ENCODE measurements at regions not wholly inside any gene's neighbourhood (a gene's known extent, or its start where the extent isn't known, plus 50 kb on each side); places are given as distances from the start of the nearest gene placed in this dataset.

DNA sequence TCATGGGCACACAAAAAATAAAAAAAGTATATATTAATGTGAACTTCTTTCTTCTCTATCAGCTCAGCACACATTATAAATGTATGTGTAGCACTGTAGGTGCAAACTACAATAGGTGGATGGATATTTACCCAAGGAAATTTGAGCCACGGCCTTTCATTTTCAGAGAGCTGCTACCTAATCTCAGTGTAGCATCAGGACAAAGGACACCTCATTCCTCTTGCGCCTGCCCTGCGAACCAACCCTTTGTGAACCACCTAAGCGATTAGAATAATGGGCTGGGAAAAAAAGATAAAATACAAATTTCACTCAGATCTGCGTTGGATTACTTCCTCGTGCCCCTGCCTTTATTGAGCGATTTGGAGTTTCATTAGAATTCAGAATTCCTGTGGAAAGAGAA lies 263.2 kb downstream of the NR2F2 start:
- no peak overlapping the region for H3K9ac ChIP-seq (ENCODE audit: low read depth, low read length)
- no peak overlapping the region; the same call in 1 of the 2 replicates for H3K4me3 ChIP-seq (ENCODE audit: low read length)
- no peaks in the 10 kb centered on the region for H3K9me3 ChIP-seq (ENCODE audit: insufficient read depth, low read depth, low read length)
- peaks cover 5% of the 10 kb centered on the region; the same call in 1 of the 2 replicates for H3K4me1 ChIP-seq (ENCODE audit: insufficient read depth, low read length)
- H3K36me3 ChIP-seq (ENCODE audit: insufficient read depth, low read depth, low read length) = no peaks in the 10 kb centered on the region
- H3K27ac ChIP-seq (ENCODE audit: low read length) = no peak overlapping the region
- no peaks in the 10 kb centered on the region; the same call in 1 of the 2 replicates for H3K27me3 ChIP-seq (ENCODE audit: insufficient read depth, low read length)

DNA sequence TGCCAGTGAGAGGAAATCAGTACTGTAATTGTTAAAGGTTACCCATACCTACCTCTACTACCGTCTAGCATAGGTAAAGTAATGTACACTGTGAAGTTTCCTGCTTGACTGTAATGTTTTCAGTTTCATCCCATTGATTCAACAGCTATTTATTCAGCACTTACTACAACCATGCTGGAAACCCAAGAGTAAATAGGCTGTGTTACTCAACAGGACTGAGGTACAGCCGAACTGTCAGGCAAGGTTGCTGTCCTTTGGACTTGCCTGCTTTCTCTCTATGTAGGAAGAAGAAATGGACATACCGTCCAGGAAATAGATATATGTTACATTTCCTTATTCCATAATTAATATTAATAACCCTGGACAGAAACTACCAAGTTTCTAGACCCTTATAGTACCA lies 265.5 kb downstream of the NR2F2 start:
- no peaks in the 10 kb centered on the region; the same call in 1 of the 2 replicates for H3K27me3 ChIP-seq (ENCODE audit: insufficient read depth, low read length)
- H3K9ac ChIP-seq (ENCODE audit: low read depth, low read length) = no peak overlapping the region
- H3K4me1 ChIP-seq (ENCODE audit: insufficient read depth, low read length) = peaks cover 2% of the 10 kb centered on the region; the same call in 1 of the 2 replicates
- no peak overlapping the region for H3K27ac ChIP-seq (ENCODE audit: low read length)
- no peak overlapping the region for H3K4me3 ChIP-seq (ENCODE audit: low read length)
- no peaks in the 10 kb centered on the region for H3K36me3 ChIP-seq (ENCODE audit: insufficient read depth, low read depth, low read length)
- H3K9me3 ChIP-seq (ENCODE audit: insufficient read depth, low read depth, low read length) = no peaks in the 10 kb centered on the region

DNA sequence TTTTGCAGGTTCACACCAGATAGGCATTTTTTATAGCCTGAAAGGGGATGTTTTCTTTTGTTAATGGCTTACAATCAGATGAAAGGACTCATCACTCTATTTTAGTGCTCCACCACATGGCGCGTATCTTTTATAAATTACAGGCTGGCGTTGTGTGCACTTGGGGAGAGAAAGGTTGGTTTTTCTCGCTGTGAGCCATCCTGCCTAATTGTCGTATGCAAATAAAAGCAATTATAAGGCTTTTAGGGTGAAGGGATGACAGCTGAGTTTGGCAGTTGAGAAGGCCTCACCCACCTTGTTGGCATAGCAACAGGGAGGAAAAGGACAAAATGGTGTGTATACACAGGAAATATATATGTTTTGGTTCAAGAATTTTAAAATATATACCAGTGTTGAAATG lies 268.0 kb downstream of the NR2F2 start:
- Histone ChIP-seq H3K27me3 (ENCODE audit: insufficient read depth, low read length) (no peaks in the 10 kb centered on the region; the same call in 1 of the 2 replicates), H3K4me1 (ENCODE audit: insufficient read depth, low read length) (peaks cover 2% of the 10 kb centered on the region; the same call in 1 of the 2 replicates), H3K36me3 (ENCODE audit: insufficient read depth, low read depth, low read length) (no peaks in the 10 kb centered on the region), H3K9ac (ENCODE audit: low read depth, low read length) (no peak overlapping the region), H3K27ac (ENCODE audit: low read length) (no peak overlapping the region), H3K4me3 (ENCODE audit: low read length) (no peak overlapping the region), H3K9me3 (ENCODE audit: insufficient read depth, low read depth, low read length) (no peaks in the 10 kb centered on the region)

DNA sequence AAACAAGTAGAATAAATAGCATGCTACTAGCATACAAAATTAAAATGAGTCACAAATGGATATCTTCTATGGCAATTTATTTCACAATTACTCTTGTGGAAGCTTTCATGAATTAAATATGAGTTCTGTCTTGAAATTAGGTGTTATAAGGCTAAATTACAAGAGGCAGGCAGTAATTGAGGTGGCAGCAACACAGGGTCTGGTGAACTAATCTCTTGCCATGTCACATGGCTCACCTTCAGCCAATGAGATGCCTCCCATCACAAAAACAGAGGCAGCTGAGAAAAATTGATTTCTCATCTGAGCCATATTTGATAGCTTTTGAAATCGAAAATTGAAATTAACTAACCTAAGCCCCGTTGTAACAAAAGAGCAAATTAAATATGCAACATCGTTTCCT lies 268.8 kb downstream of the NR2F2 start:
- Histone ChIP-seq H3K27me3 (ENCODE audit: insufficient read depth, low read length) (no peaks in the 10 kb centered on the region), H3K4me3 (ENCODE audit: low read length) (no peak overlapping the region), H3K36me3 (ENCODE audit: insufficient read depth, low read depth, low read length) (no peaks in the 10 kb centered on the region), H3K9me3 (ENCODE audit: insufficient read depth, low read depth, low read length) (no peaks in the 10 kb centered on the region), H3K27ac (ENCODE audit: low read length) (no peak overlapping the region), H3K9ac (ENCODE audit: low read depth, low read length) (no peak overlapping the region), H3K4me1 (ENCODE audit: insufficient read depth, low read length) (no peaks in the 10 kb centered on the region)

DNA sequence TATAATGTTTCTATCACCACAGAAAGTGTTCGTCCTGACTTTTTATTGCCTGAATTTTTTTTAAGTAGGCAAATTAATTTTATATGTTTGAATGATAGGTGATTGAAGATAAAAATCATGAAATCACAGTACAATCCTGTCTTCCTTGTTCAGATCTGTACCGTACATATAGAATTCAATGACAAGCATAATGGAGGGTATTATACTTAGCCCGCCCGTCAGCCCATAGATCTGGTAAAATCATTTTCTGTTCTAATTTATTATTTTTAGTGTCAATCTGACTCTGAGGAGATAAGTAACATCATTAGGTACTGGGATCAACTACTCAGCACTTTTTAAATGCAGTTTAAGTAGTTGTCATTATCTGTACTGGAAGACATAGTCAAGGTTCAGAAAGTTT lies 269.9 kb downstream of the NR2F2 start:
- no peak overlapping the region for H3K27ac ChIP-seq (ENCODE audit: low read length)
- no peaks in the 10 kb centered on the region for H3K36me3 ChIP-seq (ENCODE audit: insufficient read depth, low read depth, low read length)
- H3K4me1 ChIP-seq (ENCODE audit: insufficient read depth, low read length) = no peaks in the 10 kb centered on the region
- H3K9ac ChIP-seq (ENCODE audit: low read depth, low read length) = no peak overlapping the region
- H3K4me3 ChIP-seq (ENCODE audit: low read length) = no peak overlapping the region
- H3K9me3 ChIP-seq (ENCODE audit: insufficient read depth, low read depth, low read length) = no peaks in the 10 kb centered on the region
- H3K27me3 ChIP-seq (ENCODE audit: insufficient read depth, low read length) = no peaks in the 10 kb centered on the region

DNA sequence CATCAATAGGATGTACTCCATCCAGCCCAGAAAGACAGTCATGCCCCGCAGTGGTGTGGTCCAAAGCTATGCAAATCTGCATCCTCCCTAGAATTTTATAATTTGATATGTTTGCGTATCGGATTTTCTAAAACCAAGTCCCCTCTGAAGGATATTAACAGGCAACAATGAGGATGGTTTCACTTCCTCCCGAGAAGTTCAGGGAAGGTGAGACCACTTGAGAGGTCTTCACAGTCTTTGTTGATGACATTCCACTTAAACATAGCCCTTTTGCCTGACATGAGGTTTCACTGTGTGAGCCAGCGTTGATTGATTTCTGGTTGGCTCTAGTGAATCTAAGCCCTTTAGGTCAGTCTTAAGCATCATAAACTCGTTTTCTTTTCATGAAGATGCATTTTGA lies 276.1 kb downstream of the NR2F2 start:
- H3K36me3 ChIP-seq (ENCODE audit: insufficient read depth, low read depth, low read length) = no peaks in the 10 kb centered on the region
- no peak overlapping the region for H3K4me3 ChIP-seq (ENCODE audit: low read length)
- H3K9me3 ChIP-seq (ENCODE audit: insufficient read depth, low read depth, low read length) = no peaks in the 10 kb centered on the region
- H3K9ac ChIP-seq (ENCODE audit: low read depth, low read length) = no peak overlapping the region
- H3K27ac ChIP-seq (ENCODE audit: low read length) = no peak overlapping the region
- H3K4me1 ChIP-seq (ENCODE audit: insufficient read depth, low read length) = no peaks in the 10 kb centered on the region
- no peaks in the 10 kb centered on the region for H3K27me3 ChIP-seq (ENCODE audit: insufficient read depth, low read length)

DNA sequence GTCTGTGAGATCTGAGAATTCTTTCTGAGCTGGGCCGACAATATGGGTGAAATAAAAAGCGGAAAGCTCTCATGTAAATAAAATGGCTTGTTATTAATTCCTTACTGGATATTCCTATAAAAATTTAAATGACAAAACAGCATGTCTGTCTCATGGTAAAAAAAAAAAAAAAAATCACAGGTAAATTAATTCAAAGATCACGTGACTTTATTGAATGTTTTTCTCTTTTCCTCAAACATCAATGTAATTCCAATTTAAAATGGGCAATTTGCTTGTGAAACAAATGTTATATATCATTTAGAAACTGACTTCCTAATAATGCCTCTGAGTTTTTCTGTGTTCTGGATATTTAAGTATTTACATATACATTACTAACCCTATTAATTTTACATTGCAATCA lies 280.3 kb downstream of the NR2F2 start:
- no peak overlapping the region for H3K4me3 ChIP-seq (ENCODE audit: low read length)
- no peak overlapping the region for H3K9ac ChIP-seq (ENCODE audit: low read depth, low read length)
- no peak overlapping the region for H3K27ac ChIP-seq (ENCODE audit: low read length)
- H3K4me1 ChIP-seq (ENCODE audit: insufficient read depth, low read length) = no peaks in the 10 kb centered on the region
- H3K27me3 ChIP-seq (ENCODE audit: insufficient read depth, low read length) = no peaks in the 10 kb centered on the region
- H3K36me3 ChIP-seq (ENCODE audit: insufficient read depth, low read depth, low read length) = no peaks in the 10 kb centered on the region
- H3K9me3 ChIP-seq (ENCODE audit: insufficient read depth, low read depth, low read length) = no peaks in the 10 kb centered on the region

DNA sequence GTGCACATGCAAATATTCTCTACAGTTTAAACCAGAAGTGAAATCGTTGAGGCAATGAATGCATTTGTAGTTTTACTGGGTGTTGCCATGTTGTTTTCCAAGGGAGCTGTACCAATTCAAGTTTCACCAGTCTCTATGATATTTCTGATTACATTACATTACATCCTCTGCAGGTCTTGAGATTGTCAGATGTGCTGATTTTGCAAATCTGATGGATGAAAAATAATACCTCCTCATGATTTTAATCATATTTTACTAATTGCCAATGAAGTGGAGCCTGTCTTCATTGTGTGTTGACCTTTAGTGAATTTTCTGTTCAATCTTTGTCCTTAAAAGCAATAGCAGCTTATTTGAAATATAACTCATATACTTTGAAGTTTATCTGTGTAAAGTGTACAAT lies 282.4 kb downstream of the NR2F2 start:
- H3K36me3 ChIP-seq (ENCODE audit: insufficient read depth, low read depth, low read length) = no peaks in the 10 kb centered on the region
- no peak overlapping the region for H3K9ac ChIP-seq (ENCODE audit: low read depth, low read length)
- no peaks in the 10 kb centered on the region for H3K27me3 ChIP-seq (ENCODE audit: insufficient read depth, low read length)
- H3K27ac ChIP-seq (ENCODE audit: low read length) = no peak overlapping the region
- no peak overlapping the region for H3K4me3 ChIP-seq (ENCODE audit: low read length)
- H3K4me1 ChIP-seq (ENCODE audit: insufficient read depth, low read length) = no peaks in the 10 kb centered on the region
- no peaks in the 10 kb centered on the region for H3K9me3 ChIP-seq (ENCODE audit: insufficient read depth, low read depth, low read length)

DNA sequence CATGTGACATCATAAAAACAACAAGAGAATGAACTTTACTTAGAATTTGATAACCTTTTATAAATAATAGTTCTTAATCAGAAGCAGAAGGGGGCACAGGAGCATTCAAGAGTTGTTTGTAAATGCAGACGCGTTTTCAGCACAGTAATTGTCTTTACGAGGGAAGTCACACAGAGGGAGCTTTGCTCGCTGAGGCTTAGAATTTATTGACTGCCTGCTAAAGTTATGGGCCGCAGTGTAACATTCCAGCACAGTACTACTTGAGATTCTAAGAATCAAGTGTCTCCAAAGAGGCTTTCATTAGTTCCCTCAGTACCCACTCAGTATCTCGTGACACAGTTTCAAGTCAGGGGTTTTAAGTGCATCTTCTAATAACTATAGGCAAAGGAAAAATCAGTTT lies 288.7 kb downstream of the NR2F2 start:
- H3K36me3 ChIP-seq (ENCODE audit: insufficient read depth, low read depth, low read length) = no peaks in the 10 kb centered on the region
- H3K4me1 ChIP-seq (ENCODE audit: insufficient read depth, low read length) = peaks cover 11% of the 10 kb centered on the region; the same call in 1 of the 2 replicates
- H3K9ac ChIP-seq (ENCODE audit: low read depth, low read length) = no peak overlapping the region
- H3K9me3 ChIP-seq (ENCODE audit: insufficient read depth, low read depth, low read length) = no peaks in the 10 kb centered on the region
- no peak overlapping the region for H3K4me3 ChIP-seq (ENCODE audit: low read length)
- no peaks in the 10 kb centered on the region for H3K27me3 ChIP-seq (ENCODE audit: insufficient read depth, low read length)
- no peak overlapping the region for H3K27ac ChIP-seq (ENCODE audit: low read length)

DNA sequence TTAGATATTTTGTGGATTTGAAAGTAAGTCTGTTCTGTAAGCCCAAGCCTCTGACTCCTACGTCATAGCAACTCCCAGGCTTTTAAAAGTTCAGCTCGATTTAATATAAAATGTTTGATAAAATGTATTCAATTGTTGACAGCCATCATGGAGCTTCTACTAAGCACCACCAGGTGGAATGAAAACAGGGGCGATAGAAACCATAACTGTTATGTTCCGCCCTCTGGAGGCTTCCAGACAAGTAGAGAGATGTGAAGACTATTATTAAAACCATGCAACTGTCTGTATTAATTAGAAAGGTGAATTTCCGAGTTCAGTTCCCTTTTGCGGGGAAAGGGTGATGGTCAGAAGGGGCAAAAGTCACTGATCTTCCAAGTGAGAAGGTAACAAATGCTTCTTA lies 292.2 kb downstream of the NR2F2 start:
- no peaks in the 10 kb centered on the region for H3K36me3 ChIP-seq (ENCODE audit: insufficient read depth, low read depth, low read length)
- no peak overlapping the region for H3K4me3 ChIP-seq (ENCODE audit: low read length)
- H3K9ac ChIP-seq (ENCODE audit: low read depth, low read length) = no peak overlapping the region
- H3K27ac ChIP-seq (ENCODE audit: low read length) = no peak overlapping the region
- no peaks in the 10 kb centered on the region for H3K9me3 ChIP-seq (ENCODE audit: insufficient read depth, low read depth, low read length)
- peaks cover 11% of the 10 kb centered on the region; the same call in 1 of the 2 replicates for H3K4me1 ChIP-seq (ENCODE audit: insufficient read depth, low read length)
- no peaks in the 10 kb centered on the region for H3K27me3 ChIP-seq (ENCODE audit: insufficient read depth, low read length)

DNA sequence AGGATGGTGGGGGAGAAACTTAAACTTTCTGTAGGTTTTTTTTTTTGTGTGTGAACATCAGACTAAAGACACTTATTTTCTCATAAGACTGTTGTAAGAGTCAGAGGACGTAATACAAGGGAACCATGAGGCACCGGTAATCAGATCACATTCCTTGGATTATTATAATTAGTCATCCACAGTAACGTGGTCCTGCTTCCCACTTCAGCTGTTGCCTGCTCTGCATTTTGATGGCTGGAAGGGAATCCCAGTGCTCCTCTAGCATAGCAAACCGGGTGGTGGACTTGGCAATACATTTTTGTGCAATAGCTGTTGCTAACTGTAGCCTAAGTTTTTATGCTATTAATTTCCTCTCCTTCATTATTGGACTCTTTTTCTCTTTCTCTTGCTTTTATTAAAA lies 294.8 kb downstream of the NR2F2 start:
- Histone ChIP-seq H3K9me3 (ENCODE audit: insufficient read depth, low read depth, low read length) (no peaks in the 10 kb centered on the region), H3K9ac (ENCODE audit: low read depth, low read length) (no peak overlapping the region), H3K27me3 (ENCODE audit: insufficient read depth, low read length) (no peaks in the 10 kb centered on the region), H3K4me3 (ENCODE audit: low read length) (no peak overlapping the region), H3K27ac (ENCODE audit: low read length) (no peak overlapping the region), H3K4me1 (ENCODE audit: insufficient read depth, low read length) (no peaks in the 10 kb centered on the region), H3K36me3 (ENCODE audit: insufficient read depth, low read depth, low read length) (no peaks in the 10 kb centered on the region)

DNA sequence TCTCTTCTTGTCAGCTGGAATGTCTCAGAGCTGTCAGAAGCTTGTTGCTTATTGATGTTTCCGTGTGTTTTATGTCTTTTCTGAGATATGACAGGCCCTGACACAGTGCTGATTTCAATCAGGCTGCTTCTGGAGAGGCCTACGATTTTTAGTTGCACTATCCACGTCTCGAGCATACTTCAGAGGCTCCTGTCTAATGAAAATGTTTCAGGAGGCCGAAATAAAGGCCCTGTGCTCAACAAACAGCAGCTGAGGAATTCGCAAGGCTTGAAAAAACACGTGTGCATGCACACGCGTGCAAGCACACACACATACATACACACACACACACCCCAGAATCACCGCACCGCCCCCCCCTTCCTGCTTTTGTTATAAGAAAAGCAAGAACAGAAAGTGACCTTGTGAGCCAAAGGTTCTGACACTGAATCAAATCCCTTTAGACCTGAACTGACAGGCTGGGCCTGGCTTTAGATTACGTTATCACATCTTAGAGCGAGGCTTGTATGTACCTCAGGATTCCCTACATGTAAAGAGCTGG lies 296.6 kb downstream of the NR2F2 start:
- Histone ChIP-seq H3K36me3 (ENCODE audit: insufficient read depth, low read depth, low read length) (no peaks in the 10 kb centered on the region), H3K4me3 (ENCODE audit: low read length) (no peak overlapping the region), H3K9ac (ENCODE audit: low read depth, low read length) (no peak overlapping the region), H3K27me3 (ENCODE audit: insufficient read depth, low read length) (no peaks in the 10 kb centered on the region), H3K4me1 (ENCODE audit: insufficient read depth, low read length) (no peaks in the 10 kb centered on the region), H3K27ac (ENCODE audit: low read length) (no peak overlapping the region), H3K9me3 (ENCODE audit: insufficient read depth, low read depth, low read length) (no peaks in the 10 kb centered on the region)

All from iPS-20b (cell line).